ENCODE measurements at regions not wholly inside any gene's neighbourhood (a gene's known extent, or its start where the extent isn't known, plus 50 kb on each side); places are given as distances from the start of the nearest gene placed in this dataset.
A peak's percentile ranks its signal among the peaks of the same experiment; 100 is the strongest.

DNA sequence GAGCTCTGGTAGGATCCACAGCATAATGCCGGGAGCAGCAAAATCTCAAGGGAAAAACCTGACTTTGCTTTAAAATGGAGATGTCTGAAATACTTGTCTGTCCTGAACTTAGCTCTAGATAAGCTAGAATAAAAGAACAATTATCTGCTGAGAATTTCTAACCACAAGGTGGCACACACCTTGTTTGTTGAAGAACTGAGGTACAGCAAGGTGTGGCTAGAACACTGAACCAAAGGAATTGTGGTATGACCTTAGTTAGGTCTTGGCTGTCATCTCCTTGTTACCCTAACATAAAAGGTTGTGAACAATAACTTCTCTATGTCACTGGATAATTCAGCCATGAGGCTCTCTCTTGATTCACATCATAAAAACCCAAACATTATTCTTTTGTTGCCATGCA is 72.3 kb upstream of the ANXA1 start:
- TF ChIP-seq, protein P1, sequence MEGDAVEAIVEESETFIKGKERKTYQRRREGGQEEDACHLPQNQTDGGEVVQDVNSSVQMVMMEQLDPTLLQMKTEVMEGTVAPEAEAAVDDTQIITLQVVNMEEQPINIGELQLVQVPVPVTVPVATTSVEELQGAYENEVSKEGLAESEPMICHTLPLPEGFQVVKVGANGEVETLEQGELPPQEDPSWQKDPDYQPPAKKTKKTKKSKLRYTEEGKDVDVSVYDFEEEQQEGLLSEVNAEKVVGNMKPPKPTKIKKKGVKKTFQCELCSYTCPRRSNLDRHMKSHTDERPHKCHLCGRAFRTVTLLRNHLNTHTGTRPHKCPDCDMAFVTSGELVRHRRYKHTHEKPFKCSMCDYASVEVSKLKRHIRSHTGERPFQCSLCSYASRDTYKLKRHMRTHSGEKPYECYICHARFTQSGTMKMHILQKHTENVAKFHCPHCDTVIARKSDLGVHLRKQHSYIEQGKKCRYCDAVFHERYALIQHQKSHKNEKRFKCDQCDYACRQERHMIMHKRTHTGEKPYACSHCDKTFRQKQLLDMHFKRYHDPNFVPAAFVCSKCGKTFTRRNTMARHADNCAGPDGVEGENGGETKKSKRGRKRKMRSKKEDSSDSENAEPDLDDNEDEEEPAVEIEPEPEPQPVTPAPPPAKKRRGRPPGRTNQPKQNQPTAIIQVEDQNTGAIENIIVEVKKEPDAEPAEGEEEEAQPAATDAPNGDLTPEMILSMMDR (IDR thresholded peaks at IDR 0.05) = no peak
- Histone ChIP-seq H3K27me3 (no peaks in the 10 kb centered on the region), H3K27ac (no peak overlapping the region), H3K4me3 (no peak overlapping the region), H3K36me3 (no peaks in the 10 kb centered on the region), H3K9me3 (no peaks in the 10 kb centered on the region), H3K4me1 (no peaks in the 10 kb centered on the region)
- ATAC-seq (peak; percentile 46), DNase-seq (no peak)
- intact Hi-C loops (cut with DNase I) = loop anchor here in 1 of 2 donors (5.0 kb wide), 1 partner anchor 222 kb away; no protein-coding TSS in a partner anchor

DNA sequence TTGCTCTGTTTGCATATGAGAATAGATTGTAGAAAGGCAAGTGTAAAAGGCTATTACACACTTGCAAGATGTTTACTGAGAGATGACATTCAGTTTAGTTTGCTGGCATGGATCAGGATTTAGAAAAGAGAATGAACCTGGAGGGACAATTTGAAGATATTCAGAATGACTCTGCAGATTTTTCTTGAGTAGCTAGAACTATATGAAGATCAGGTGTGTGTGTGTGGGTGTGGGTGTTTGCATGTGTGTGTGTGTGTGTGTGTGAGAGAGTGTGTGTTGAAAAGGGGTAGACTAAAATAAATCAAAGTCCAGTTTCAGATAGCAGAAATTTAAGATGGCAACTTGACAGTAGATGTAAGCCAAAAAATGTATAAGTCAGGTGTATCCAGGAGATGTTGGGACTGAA is 74.0 kb upstream of the ANXA1 start:
- intact Hi-C loops (cut with DNase I) = loop anchor here in 1 of 2 donors (5.0 kb wide), 1 partner anchor 220 kb away; no protein-coding TSS in a partner anchor
- Histone ChIP-seq H3K27ac (no peak overlapping the region), H3K27me3 (no peaks in the 10 kb centered on the region), H3K4me1 (no peaks in the 10 kb centered on the region), H3K36me3 (no peaks in the 10 kb centered on the region), H3K4me3 (no peak overlapping the region), H3K9me3 (no peaks in the 10 kb centered on the region)
- DNase-seq = no peak
- TF ChIP-seq, protein P1 (IDR thresholded peaks at IDR 0.05) = no peak
- no peak for ATAC-seq

DNA sequence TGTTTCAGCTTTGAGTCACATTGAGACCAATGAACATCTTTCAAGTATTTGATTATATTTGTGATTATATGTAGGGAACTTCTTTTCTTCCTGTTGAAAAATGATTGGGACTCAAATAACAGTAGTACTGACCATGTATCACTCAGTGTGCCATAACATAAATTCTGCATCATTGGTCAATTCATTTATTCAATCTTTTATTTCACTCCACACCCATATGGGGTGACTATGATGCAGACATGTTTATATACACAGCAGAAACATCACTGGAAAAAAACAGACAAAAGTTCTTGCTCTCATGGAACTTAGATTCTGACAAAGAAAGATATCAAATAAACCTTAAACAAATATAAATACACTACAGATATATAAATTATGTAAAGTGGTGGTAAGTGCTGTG is 74.7 kb upstream of the ANXA1 start:
- Histone ChIP-seq H3K9me3 (no peaks in the 10 kb centered on the region), H3K4me3 (no peak overlapping the region), H3K27ac (no peak overlapping the region), H3K4me1 (no peaks in the 10 kb centered on the region), H3K36me3 (no peaks in the 10 kb centered on the region), H3K27me3 (no peaks in the 10 kb centered on the region)
- TF ChIP-seq, protein P1 (IDR thresholded peaks at IDR 0.05) = no peak
- ATAC-seq (no peak), DNase-seq (no peak)
- intact Hi-C loops (cut with DNase I) = loop anchor here in 1 of 2 donors (5.0 kb wide), 1 partner anchor 220 kb away; no protein-coding TSS in a partner anchor

DNA sequence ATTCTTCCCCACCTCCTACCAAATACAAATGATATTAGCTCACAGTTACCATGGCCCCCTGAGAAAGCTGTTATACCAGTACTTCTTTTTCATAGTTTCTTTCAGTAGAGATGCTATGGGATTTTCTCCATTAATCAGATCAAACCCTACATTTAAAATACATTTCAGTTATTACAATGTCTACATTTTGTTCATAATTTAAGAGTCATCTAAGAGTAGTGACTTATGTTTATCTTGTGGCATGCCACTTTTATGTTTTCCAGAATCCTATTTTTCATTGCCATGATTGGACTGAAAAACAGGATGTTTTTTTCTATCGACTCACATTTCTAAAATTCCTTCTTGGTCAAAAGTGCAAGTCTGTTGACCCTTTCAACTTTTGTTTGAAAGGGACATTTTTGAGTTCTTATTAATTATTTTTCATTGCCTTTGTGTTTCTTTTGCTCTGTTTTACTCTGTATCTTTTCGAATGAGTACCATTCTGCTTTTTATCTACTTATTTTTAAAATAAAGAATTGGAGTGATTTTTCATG is 77.4 kb upstream of the ANXA1 start:
- no peaks in the 10 kb centered on the region for H3K27me3 ChIP-seq
- no peak overlapping the region for H3K4me3 ChIP-seq
- no peak for ATAC-seq
- H3K9me3 ChIP-seq = no peaks in the 10 kb centered on the region
- intact Hi-C loops (cut with DNase I) = no loop called here
- no peak overlapping the region for H3K27ac ChIP-seq
- DNase-seq = no peak
- H3K4me1 ChIP-seq = no peaks in the 10 kb centered on the region
- TF ChIP-seq, protein P1 (IDR thresholded peaks at IDR 0.05) = no peak
- H3K36me3 ChIP-seq = no peaks in the 10 kb centered on the region

DNA sequence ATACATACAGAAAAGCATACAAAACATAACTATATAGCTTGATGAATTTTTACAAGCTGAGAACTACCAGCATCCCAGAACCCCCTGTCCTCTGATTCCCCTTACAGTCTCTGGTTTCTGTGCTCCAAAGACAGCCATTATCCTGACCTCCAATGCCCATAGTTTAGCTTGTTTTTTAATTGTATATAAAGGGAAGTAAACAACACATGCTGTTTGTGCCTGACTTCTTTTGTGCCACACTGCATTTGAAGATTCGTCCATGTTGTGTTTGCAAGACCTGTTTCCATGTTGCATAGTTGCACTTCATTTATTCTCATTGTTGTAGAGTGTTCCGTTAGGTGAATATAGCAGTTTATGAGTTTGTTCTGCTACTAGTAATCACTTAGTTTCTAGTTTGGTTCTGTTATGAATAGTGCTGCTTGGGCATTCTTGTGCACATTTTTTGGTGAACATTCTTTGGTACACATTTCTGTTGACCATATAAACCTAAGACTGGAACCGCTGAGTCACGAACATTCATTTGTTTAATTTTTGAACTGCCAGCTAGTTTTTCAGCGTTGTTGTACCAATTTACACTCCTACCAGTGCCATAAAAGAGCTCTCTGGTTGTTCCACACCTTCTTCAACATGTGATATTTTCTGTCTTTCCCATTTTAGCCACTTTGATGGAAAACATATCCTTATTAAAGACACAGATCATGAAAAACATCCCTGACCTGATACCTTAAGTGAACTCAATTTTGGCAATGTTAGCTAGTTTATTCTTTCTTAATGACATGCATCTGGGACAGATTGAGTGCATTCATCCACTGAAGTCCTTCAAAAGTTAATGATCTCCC is 78.1 kb upstream of the ANXA1 start:
- ATAC-seq (no peak), DNase-seq (no peak)
- no peaks in the 10 kb centered on the region for H3K9me3 ChIP-seq
- H3K27me3 ChIP-seq = no peaks in the 10 kb centered on the region
- H3K4me3 ChIP-seq = no peak overlapping the region
- H3K36me3 ChIP-seq = no peaks in the 10 kb centered on the region
- no peak overlapping the region for H3K27ac ChIP-seq
- TF ChIP-seq, protein P1 (IDR thresholded peaks at IDR 0.05) = no peak
- no peaks in the 10 kb centered on the region for H3K4me1 ChIP-seq
- intact Hi-C loops (cut with DNase I) = no loop called here
